ENCODE measurements at regions not wholly inside any gene's neighbourhood (a gene's known extent, or its start where the extent isn't known, plus 50 kb on each side); places are given as distances from the start of the nearest gene placed in this dataset.

DNA sequence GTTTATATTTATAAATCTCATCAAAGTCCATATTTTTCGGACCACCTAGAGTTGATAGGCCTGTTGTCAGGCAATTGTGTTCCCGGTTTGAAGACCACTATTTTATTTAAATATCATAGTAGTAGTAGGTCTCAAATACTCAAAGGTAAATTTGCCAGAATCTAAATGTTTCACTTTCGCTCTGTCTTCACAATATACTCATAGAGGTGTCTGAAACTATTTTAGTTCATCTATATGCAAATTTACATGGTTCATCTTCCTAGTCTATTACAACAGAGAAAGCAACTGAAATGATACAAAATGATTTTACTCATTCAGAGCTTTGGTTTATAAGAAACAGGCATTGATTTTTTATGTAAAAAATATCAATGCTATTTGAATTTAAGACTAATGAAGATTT, 1897.5 kb downstream of the EFNA5 start:
- ChIA-PET POLR2A (no interaction called here), CTCF (ENCODE audit: unreplicated experiment) (no interaction called here)
- no peak overlapping the region for H3K4me3 ChIP-seq (ENCODE audit: low read depth, low read length, poor library complexity, severe bottlenecking)
- no peaks in the 10 kb centered on the region for H3K79me2 ChIP-seq (ENCODE audit: insufficient read depth, low read depth, low read length)
- intact Hi-C loops (cut with micrococcal nuclease; ENCODE audit: unreplicated experiment): no loop called here
- H2AFZ ChIP-seq (ENCODE audit: low read length): no peak overlapping the region
- no peak for DNase-seq (ENCODE audit: low spot score)
- H3K9me2 ChIP-seq (ENCODE audit: insufficient read depth, low read length): no peaks in the 10 kb centered on the region
- BruUV-seq (replicated peaks): no TSS peak
- no peak for TF ChIP-seq EZH2phosphoT487 (IDR thresholded peaks at IDR 0.05; ENCODE audit: borderline replicate concordance, low read depth, low read length)
- TF ChIP-seq, protein P1, sequence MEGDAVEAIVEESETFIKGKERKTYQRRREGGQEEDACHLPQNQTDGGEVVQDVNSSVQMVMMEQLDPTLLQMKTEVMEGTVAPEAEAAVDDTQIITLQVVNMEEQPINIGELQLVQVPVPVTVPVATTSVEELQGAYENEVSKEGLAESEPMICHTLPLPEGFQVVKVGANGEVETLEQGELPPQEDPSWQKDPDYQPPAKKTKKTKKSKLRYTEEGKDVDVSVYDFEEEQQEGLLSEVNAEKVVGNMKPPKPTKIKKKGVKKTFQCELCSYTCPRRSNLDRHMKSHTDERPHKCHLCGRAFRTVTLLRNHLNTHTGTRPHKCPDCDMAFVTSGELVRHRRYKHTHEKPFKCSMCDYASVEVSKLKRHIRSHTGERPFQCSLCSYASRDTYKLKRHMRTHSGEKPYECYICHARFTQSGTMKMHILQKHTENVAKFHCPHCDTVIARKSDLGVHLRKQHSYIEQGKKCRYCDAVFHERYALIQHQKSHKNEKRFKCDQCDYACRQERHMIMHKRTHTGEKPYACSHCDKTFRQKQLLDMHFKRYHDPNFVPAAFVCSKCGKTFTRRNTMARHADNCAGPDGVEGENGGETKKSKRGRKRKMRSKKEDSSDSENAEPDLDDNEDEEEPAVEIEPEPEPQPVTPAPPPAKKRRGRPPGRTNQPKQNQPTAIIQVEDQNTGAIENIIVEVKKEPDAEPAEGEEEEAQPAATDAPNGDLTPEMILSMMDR (conservative IDR thresholded peaks at IDR 0.05; ENCODE audit: low read length): no peak
- no peaks in the 10 kb centered on the region for H3K36me3 ChIP-seq (ENCODE audit: insufficient read depth, low read length)
- no peaks in the 10 kb centered on the region for H3K9me3 ChIP-seq (ENCODE audit: low read length)
- H3K27ac ChIP-seq (ENCODE audit: low read depth, low read length, poor library complexity, severe bottlenecking): no peak overlapping the region
- H3K4me1 ChIP-seq (ENCODE audit: insufficient read depth, low read length, poor library complexity, severe bottlenecking): no peaks in the 10 kb centered on the region
- no peak overlapping the region for H3K4me2 ChIP-seq (ENCODE audit: low read length)
- no peaks in the 10 kb centered on the region for H4K20me1 ChIP-seq (ENCODE audit: insufficient read depth, low read length)

GRCh38 chr5:105767267-105767666, 1903.5 kb downstream of the EFNA5 start:
- Histone ChIP-seq H3K9me3 (ENCODE audit: low read length) (0 out of 2 replicates have a peak, but pooled peaks cover 6% of the 10 kb centered on the region), H3K36me3 (ENCODE audit: insufficient read depth, low read length) (no peaks in the 10 kb centered on the region), H2AFZ (ENCODE audit: low read length) (no peak overlapping the region), H3K79me2 (ENCODE audit: insufficient read depth, low read depth, low read length) (no peaks in the 10 kb centered on the region), H3K4me2 (ENCODE audit: low read length) (no peak overlapping the region), H3K9me2 (ENCODE audit: insufficient read depth, low read length) (no peaks in the 10 kb centered on the region), H3K27ac (ENCODE audit: low read depth, low read length, poor library complexity, severe bottlenecking) (no peak overlapping the region), H3K4me1 (ENCODE audit: insufficient read depth, low read length, poor library complexity, severe bottlenecking) (no peaks in the 10 kb centered on the region), H3K4me3 (ENCODE audit: low read depth, low read length, poor library complexity, severe bottlenecking) (no peak overlapping the region), H4K20me1 (ENCODE audit: insufficient read depth, low read length) (no peaks in the 10 kb centered on the region)
- no peak for TF ChIP-seq EZH2phosphoT487 (IDR thresholded peaks at IDR 0.05; ENCODE audit: borderline replicate concordance, low read depth, low read length)
- TF ChIP-seq, protein P1 (conservative IDR thresholded peaks at IDR 0.05; ENCODE audit: low read length): no peak
- no TSS peak for BruUV-seq (replicated peaks)
- intact Hi-C loops (cut with micrococcal nuclease; ENCODE audit: unreplicated experiment): no loop called here
- CTCF ChIA-PET (ENCODE audit: unreplicated experiment): no interaction called here
- DNase-seq (ENCODE audit: low spot score): no peak
- POLR2A ChIA-PET: no interaction called here

DNA sequence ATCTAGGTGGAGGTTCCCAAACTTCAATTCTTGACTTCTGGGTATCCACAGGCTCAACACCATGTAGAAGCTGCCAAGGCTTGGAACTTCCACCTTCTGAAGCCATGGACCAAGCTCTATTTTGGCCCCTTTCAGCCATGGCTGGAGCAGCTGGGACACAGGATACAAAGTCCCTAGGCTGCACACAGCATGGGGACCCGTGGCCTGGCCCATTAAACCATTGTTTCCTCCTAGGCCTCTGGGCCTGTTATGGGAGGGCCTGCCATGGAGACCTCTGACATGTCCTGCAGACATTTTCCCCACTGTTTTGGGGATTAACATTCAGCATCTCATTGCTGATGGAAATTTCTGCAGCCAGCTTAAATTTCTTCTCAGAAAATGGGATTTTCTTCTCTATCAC, 1908.0 kb downstream of the EFNA5 start:
- no peak overlapping the region for H3K27ac ChIP-seq (ENCODE audit: low read depth, low read length, poor library complexity, severe bottlenecking)
- ChIA-PET POLR2A (no interaction called here), CTCF (ENCODE audit: unreplicated experiment) (no interaction called here)
- no peaks in the 10 kb centered on the region for H3K4me1 ChIP-seq (ENCODE audit: insufficient read depth, low read length, poor library complexity, severe bottlenecking)
- no peaks in the 10 kb centered on the region for H3K9me2 ChIP-seq (ENCODE audit: insufficient read depth, low read length)
- TF ChIP-seq, protein P1 (conservative IDR thresholded peaks at IDR 0.05; ENCODE audit: low read length): no peak
- no peak for TF ChIP-seq EZH2phosphoT487 (IDR thresholded peaks at IDR 0.05; ENCODE audit: borderline replicate concordance, low read depth, low read length)
- BruUV-seq (replicated peaks): no TSS peak
- no peak overlapping the region for H2AFZ ChIP-seq (ENCODE audit: low read length)
- intact Hi-C loops (cut with micrococcal nuclease; ENCODE audit: unreplicated experiment): no loop called here
- no peaks in the 10 kb centered on the region for H3K79me2 ChIP-seq (ENCODE audit: insufficient read depth, low read depth, low read length)
- H4K20me1 ChIP-seq (ENCODE audit: insufficient read depth, low read length): no peaks in the 10 kb centered on the region
- DNase-seq (ENCODE audit: low spot score): no peak
- no peaks in the 10 kb centered on the region for H3K36me3 ChIP-seq (ENCODE audit: insufficient read depth, low read length)
- H3K9me3 ChIP-seq (ENCODE audit: low read length): 0 out of 2 replicates have a peak, but pooled peaks cover 6% of the 10 kb centered on the region
- no peak overlapping the region for H3K4me3 ChIP-seq (ENCODE audit: low read depth, low read length, poor library complexity, severe bottlenecking)
- H3K4me2 ChIP-seq (ENCODE audit: low read length): no peak overlapping the region
